Astrocyte (in vitro differentiated cells and primary cell): ENCODE measurements at regions not wholly inside any gene's neighbourhood (a gene's known extent, or its start where the extent isn't known, plus 50 kb on each side); places are given as distances from the start of the nearest gene placed in this dataset.

Experiments used
- DNase-seq: peaks from one replicate; pipeline ENCODE4 v3.0.0-alpha.2; 2010; ENCODE audit warnings: low read depth
- FAIRE-seq: peaks from 2 replicates; lab custom pipeline; 2011; peaks lifted over from hg19 to GRCh38; lab: Jason Lieb, UNC
- H2AFZ ChIP-seq: 2 replicates; pipeline ENCODE4 v1.6.0; 2012; ENCODE audit warnings: low read depth, low read length, inconsistent platforms
- H3K27ac ChIP-seq: 2 replicates; pipeline ENCODE4 v1.5.1; 2011; ENCODE audit warnings: low read depth, low read length, inconsistent platforms
- H3K27me3 ChIP-seq: 2 replicates; pipeline ENCODE4 v1.6.0; 2011; ENCODE audit warnings: low read length, inconsistent platforms; ENCODE audit not compliant: insufficient read depth
- H3K36me3 ChIP-seq: 2 replicates; pipeline ENCODE4 v1.5.1; 2011; ENCODE audit warnings: low read length, inconsistent platforms; ENCODE audit not compliant: insufficient read depth
- H3K4me1 ChIP-seq: 2 replicates; pipeline ENCODE4 v1.5.1; 2011; ENCODE audit warnings: low read length, inconsistent platforms; ENCODE audit not compliant: insufficient read depth
- H3K4me2 ChIP-seq: 2 replicates; pipeline ENCODE4 v1.6.0; 2012; ENCODE audit warnings: low read length, inconsistent platforms
- H3K4me3 ChIP-seq: 2 replicates; pipeline ENCODE4 v1.5.1; 2011; ENCODE audit warnings: low read depth, mild to moderate bottlenecking, low read length, inconsistent platforms; ENCODE audit not compliant: insufficient read depth
- H3K79me2 ChIP-seq: 2 replicates; pipeline ENCODE4 v1.6.0; 2012; ENCODE audit warnings: mild to moderate bottlenecking, low read length, inconsistent platforms; ENCODE audit not compliant: insufficient read depth
- H3K9ac ChIP-seq: 2 replicates; pipeline ENCODE4 v1.6.0; 2012; ENCODE audit warnings: mild to moderate bottlenecking, low read length, inconsistent platforms
- H3K9me3 ChIP-seq: 2 replicates; pipeline ENCODE4 v1.5.1; 2012; ENCODE audit warnings: low read depth, mild to moderate bottlenecking, low read length, inconsistent platforms; ENCODE audit not compliant: insufficient read depth
- H4K20me1 ChIP-seq: 2 replicates; pipeline ENCODE4 v1.6.0; 2012; ENCODE audit warnings: low read length, inconsistent platforms; ENCODE audit not compliant: insufficient read depth
- H3K27ac Mint-ChIP-seq: one replicate; pipeline ENCODE4 v1.8.0; 2021; ENCODE audit warnings: mild to moderate bottlenecking, mixed read lengths; ENCODE audit not compliant: unreplicated experiment
- H3K27me3 Mint-ChIP-seq: one replicate; pipeline ENCODE4 v1.8.0; 2021; ENCODE audit warnings: low read depth, mixed read lengths; ENCODE audit not compliant: unreplicated experiment
- H3K36me3 Mint-ChIP-seq: one replicate; pipeline ENCODE4 v1.8.0; 2021; ENCODE audit warnings: low read depth, mixed read lengths; ENCODE audit not compliant: unreplicated experiment
- H3K4me1 Mint-ChIP-seq: one replicate; pipeline ENCODE4 v1.8.0; 2021; ENCODE audit warnings: low read depth, mixed read lengths; ENCODE audit not compliant: unreplicated experiment
- H3K4me3 Mint-ChIP-seq: one replicate; pipeline ENCODE4 v1.8.0; 2021; ENCODE audit warnings: mild to moderate bottlenecking, moderate library complexity, mixed read lengths; ENCODE audit not compliant: unreplicated experiment
- H3K9me3 Mint-ChIP-seq: one replicate; pipeline ENCODE4 v1.8.0; 2021; ENCODE audit warnings: mild to moderate bottlenecking, mixed read lengths; ENCODE audit not compliant: unreplicated experiment
- CTCF ChIP-seq: IDR thresholded peaks from 2 replicates; pipeline ENCODE4 v1.5.1; 2011; ENCODE audit warnings: low read depth, mild to moderate bottlenecking, inconsistent platforms, low read length, moderate library complexity; ENCODE audit not compliant: insufficient read depth
- EZH2 ChIP-seq: IDR thresholded peaks from 2 replicates; pipeline ENCODE4 v1.6.1; 2012; ENCODE audit warnings: mild to moderate bottlenecking, low read length, inconsistent platforms; ENCODE audit not compliant: insufficient read depth

DNA sequence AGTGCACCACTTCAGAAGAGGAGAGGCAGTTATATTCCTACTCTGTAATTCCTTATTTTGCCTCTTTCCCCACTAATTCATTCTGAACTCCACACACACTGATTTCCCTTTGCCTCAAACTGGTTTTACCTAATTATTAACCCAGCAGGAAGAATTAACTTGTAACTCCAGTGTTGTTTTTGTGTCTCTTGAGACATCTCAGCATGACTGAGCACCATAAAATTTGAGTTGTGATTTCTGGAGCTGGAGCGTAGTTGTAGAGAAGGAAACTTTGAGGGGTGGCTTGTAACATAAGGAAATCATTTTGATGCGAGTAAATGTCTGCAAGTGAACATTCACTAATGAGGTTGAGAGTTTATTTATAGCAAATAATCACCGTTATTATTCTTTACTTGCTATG lies 265.2 kb downstream of the TMEM38B start:
- H3K4me1 Mint-ChIP-seq, result peaks cover 3% of the 10 kb centered on the region

GRCh38 chr9:105963343-105964099 lies 269.2 kb downstream of the TMEM38B start:
- Histone ChIP-seq H3K4me2 (no peak overlapping the region), H3K9ac (no peak overlapping the region), H3K4me3 (no peak overlapping the region), H2AFZ (no peak overlapping the region), H3K27me3 (no peaks in the 10 kb centered on the region), H3K27ac (no peak overlapping the region), H3K9me3 (no peaks in the 10 kb centered on the region), H4K20me1 (no peaks in the 10 kb centered on the region), H3K4me1 (no peaks in the 10 kb centered on the region), H3K36me3 (no peaks in the 10 kb centered on the region), H3K79me2 (no peaks in the 10 kb centered on the region)
- no peak overlapping the region for H3K4me3 Mint-ChIP-seq
- no peaks in the 10 kb centered on the region for H3K27me3 Mint-ChIP-seq
- H3K36me3 Mint-ChIP-seq, result no peaks in the 10 kb centered on the region
- DNase-seq (no peak), FAIRE-seq (no peak)
- TF ChIP-seq EZH2, result no peak
- no peak for TF ChIP-seq CTCF
- no peak overlapping the region for H3K27ac Mint-ChIP-seq
- no peaks in the 10 kb centered on the region for H3K9me3 Mint-ChIP-seq
- H3K4me1 Mint-ChIP-seq, result peaks cover 3% of the 10 kb centered on the region

More for the DNA sequence above, 265.2 kb downstream of the TMEM38B start:
- Histone ChIP-seq H3K79me2 (no peaks in the 10 kb centered on the region), H2AFZ (no peak overlapping the region), H3K36me3 (no peaks in the 10 kb centered on the region), H4K20me1 (no peaks in the 10 kb centered on the region), H3K4me2 (no peak overlapping the region), H3K9me3 (no peaks in the 10 kb centered on the region), H3K27me3 (no peaks in the 10 kb centered on the region), H3K4me1 (no peaks in the 10 kb centered on the region), H3K9ac (no peak overlapping the region), H3K27ac (no peak overlapping the region), H3K4me3 (no peak overlapping the region)
- DNase-seq, result no peak
- no peak for FAIRE-seq
- Mint-ChIP-seq H3K4me3 (no peak overlapping the region), H3K27me3 (no peaks in the 10 kb centered on the region), H3K27ac (no peak overlapping the region), H3K9me3 (no peaks in the 10 kb centered on the region), H3K36me3 (no peaks in the 10 kb centered on the region)
- no peak for TF ChIP-seq EZH2
- TF ChIP-seq CTCF, result no peak

GRCh38 chr9:105964156-105964555 lies 269.8 kb downstream of the TMEM38B start:
- Histone ChIP-seq H3K9me3 (no peaks in the 10 kb centered on the region), H3K4me1 (no peaks in the 10 kb centered on the region), H3K9ac (no peak overlapping the region), H3K4me3 (no peak overlapping the region), H3K27me3 (no peaks in the 10 kb centered on the region), H2AFZ (no peak overlapping the region), H3K4me2 (no peak overlapping the region), H3K79me2 (no peaks in the 10 kb centered on the region), H3K36me3 (no peaks in the 10 kb centered on the region), H4K20me1 (no peaks in the 10 kb centered on the region), H3K27ac (no peak overlapping the region)
- no peak for DNase-seq
- H3K4me1 Mint-ChIP-seq, result peaks cover 5% of the 10 kb centered on the region
- H3K27ac Mint-ChIP-seq, result no peak overlapping the region
- no peaks in the 10 kb centered on the region for H3K36me3 Mint-ChIP-seq
- H3K9me3 Mint-ChIP-seq, result no peaks in the 10 kb centered on the region
- no peaks in the 10 kb centered on the region for H3K27me3 Mint-ChIP-seq
- H3K4me3 Mint-ChIP-seq, result no peak overlapping the region
- TF ChIP-seq CTCF, result no peak
- TF ChIP-seq EZH2, result no peak
- no peak for FAIRE-seq
